Kidney (tissue), 13 donors: ENCODE measurements at regions not wholly inside any gene's neighbourhood (a gene's known extent, or its start where the extent isn't known, plus 50 kb on each side); places are given as distances from the start of the nearest gene placed in this dataset.

ENCODE experiments used
- DNase-seq, 5 donors: peaks; one replicate each; pipeline ENCODE4 v3.0.0-alpha.2; 2013 to 2020
- FAIRE-seq: peaks from 2 replicates; lab custom pipeline; 2012; peaks lifted over from hg19 to GRCh38; lab: Jason Lieb, UNC
- H3K27ac ChIP-seq, 2 donors: one replicate each; pipeline ENCODE4 v1.7.0; 2013; ENCODE audit warnings: low read depth in 2 of 2, low read length in 2 of 2, inconsistent platforms in 1 of 2
- H3K27me3 ChIP-seq: one replicate; pipeline ENCODE4 v1.7.1; 2013; ENCODE audit warnings: low read length, inconsistent platforms; ENCODE audit not compliant: control insufficient read depth, insufficient read depth
- H3K36me3 ChIP-seq, 3 donors: one replicate each; pipeline versions ENCODE4 v1.7.0 to v1.7.1; 2013; ENCODE audit warnings: low read length in 3 of 3, control low read depth in 1 of 3, inconsistent platforms in 1 of 3; ENCODE audit not compliant: insufficient read depth in 3 of 3, control insufficient read depth in 2 of 3
- H3K4me1 ChIP-seq, 3 donors: one replicate each; pipeline versions ENCODE4 v1.7.0 to v1.7.1; 2013; ENCODE audit warnings: low read length in 3 of 3, inconsistent platforms in 1 of 3, low read depth in 1 of 3; ENCODE audit not compliant: control insufficient read depth in 2 of 3, insufficient read depth in 2 of 3
- H3K4me3 ChIP-seq, 3 donors: one replicate each; pipeline versions ENCODE4 v1.7.0 to v1.8.1; 2013; ENCODE audit warnings: low read length in 3 of 3, control low read depth in 1 of 3, inconsistent platforms in 1 of 3
- H3K9ac ChIP-seq, 3 donors: one replicate each; pipeline versions ENCODE4 v1.7.0 to v1.7.1; 2013; ENCODE audit warnings: low read length in 3 of 3, control low read depth in 1 of 3, inconsistent platforms in 1 of 3
- H3K9me3 ChIP-seq, 3 donors: one replicate each; pipeline versions ENCODE4 v1.7.0 to v1.7.1; 2013; ENCODE audit warnings: low read length in 3 of 3, control low read depth in 1 of 3, inconsistent platforms in 1 of 3; ENCODE audit not compliant: control insufficient read depth in 2 of 3, insufficient read depth in 1 of 3
- CTCF ChIP-seq: IDR thresholded peaks from 3 replicates; pipeline ENCODE4 v1.5.1; 2012; ENCODE audit warnings: mild to moderate bottlenecking, moderate library complexity, borderline replicate concordance; ENCODE audit not compliant: insufficient read depth; ENCODE audit errors: extremely low read depth
- intact Hi-C: fragments of 100-400 bp; cut with DNase I; formaldehyde crosslinking; loops from one replicate; pipeline ENCODE4 v1.11.1; 2022
- donor health status: control.
- donor health status: control.
- donor health status: control.
- donor health status: control.
- donor health status: control.
- donor health status: DM: yes; HTN: yes; CAD: no.
- donor health status: Normal renal cell carcinoma (clear cell type).

- FAIRE-seq (no peak), DNase-seq (peak in 1 of 5 donors; percentile 4)
- Histone ChIP-seq H3K27me3 (no peaks in the 10 kb centered on the region), H3K9me3 (no peaks in the 10 kb centered on the region), H3K27ac (no peak overlapping the region), H3K36me3 (no peaks in the 10 kb centered on the region), H3K4me1 (no peaks in the 10 kb centered on the region), H3K4me3 (no peak overlapping the region), H3K9ac (no peak overlapping the region)
- TF ChIP-seq CTCF: no peak
- intact Hi-C loops: no loop called here
These were observed 763.3 kb downstream of the SORCS1 start for GRCh38 chr10:106401161-106401560.

- intact Hi-C loops: no loop called here
- H3K4me3 ChIP-seq: no peak overlapping the region
- DNase-seq (no peak), FAIRE-seq (no peak)
- H3K9ac ChIP-seq: no peak overlapping the region
- H3K36me3 ChIP-seq: no peaks in the 10 kb centered on the region
- no peak for TF ChIP-seq CTCF
- H3K4me1 ChIP-seq: no peaks in the 10 kb centered on the region
- H3K9me3 ChIP-seq: no peaks in the 10 kb centered on the region
- no peaks in the 10 kb centered on the region for H3K27me3 ChIP-seq
- no peak overlapping the region for H3K27ac ChIP-seq
These were observed 765.4 kb downstream of the SORCS1 start for GRCh38 chr10:106399112-106399511.

GRCh38 chr10:106396192-106396591, 768.3 kb downstream of the SORCS1 start:
- intact Hi-C loops: no loop called here
- no peak for TF ChIP-seq CTCF
- no peaks in the 10 kb centered on the region for H3K36me3 ChIP-seq
- H3K9me3 ChIP-seq: no peaks in the 10 kb centered on the region
- no peak overlapping the region for H3K9ac ChIP-seq
- FAIRE-seq (no peak), DNase-seq (no peak)
- H3K27ac ChIP-seq: no peak overlapping the region
- no peaks in the 10 kb centered on the region for H3K27me3 ChIP-seq
- no peaks in the 10 kb centered on the region for H3K4me1 ChIP-seq
- H3K4me3 ChIP-seq: no peak overlapping the region
